ENCODE measurements at regions not wholly inside any gene's neighbourhood (a gene's known extent, or its start where the extent isn't known, plus 50 kb on each side); places are given as distances from the start of the nearest gene placed in this dataset.

GRCh38 chr3:124456506-124456905, 273.7 kb upstream of the UMPS start:
- no peak for DNase-seq

GRCh38 chr3:124459678-124460077, 270.6 kb upstream of the UMPS start:
- DNase-seq = no peak

- DNase-seq = no peak
These were observed 269.1 kb upstream of the UMPS start for GRCh38 chr3:124461126-124461525.

- DNase-seq = no peak
These were observed 268.2 kb upstream of the UMPS start for GRCh38 chr3:124461838-124462632.

- no peak for DNase-seq
These were observed 267.0 kb upstream of the UMPS start for GRCh38 chr3:124463234-124463633.

- DNase-seq = no peak
These were observed 262.0 kb upstream of the UMPS start for GRCh38 chr3:124467980-124468902.

- no peak for DNase-seq
These were observed 260.7 kb upstream of the UMPS start for GRCh38 chr3:124469555-124469954.

- DNase-seq = no peak
These were observed 251.4 kb upstream of the UMPS start for GRCh38 chr3:124478830-124479229.

- DNase-seq = no peak
These were observed 246.3 kb upstream of the UMPS start for GRCh38 chr3:124483915-124484470.

GRCh38 chr3:124486324-124486723, 243.9 kb upstream of the UMPS start:
- DNase-seq = no peak

GRCh38 chr3:124489506-124489905, 240.7 kb upstream of the UMPS start:
- no peak for DNase-seq

GRCh38 chr3:124491098-124491497, 239.2 kb upstream of the UMPS start:
- no peak for DNase-seq

GRCh38 chr3:124491875-124492274, 238.4 kb upstream of the UMPS start:
- DNase-seq = no peak

- no peak for DNase-seq
These were observed 237.4 kb upstream of the UMPS start for GRCh38 chr3:124492824-124493223.

- no peak for DNase-seq
These were observed 234.2 kb upstream of the UMPS start for GRCh38 chr3:124496061-124496460.

- DNase-seq = no peak
These were observed 232.8 kb upstream of the UMPS start for GRCh38 chr3:124497487-124497886.

GRCh38 chr3:124498891-124499290, 231.4 kb upstream of the UMPS start:
- DNase-seq = no peak

- no peak for DNase-seq
These were observed 225.8 kb upstream of the UMPS start for GRCh38 chr3:124504332-124505059.

- DNase-seq = no peak
These were observed 220.4 kb upstream of the UMPS start for GRCh38 chr3:124509884-124510283.

- no peak for DNase-seq
These were observed 220.0 kb upstream of the UMPS start for GRCh38 chr3:124510290-124510689.

- DNase-seq = no peak
These were observed 217.2 kb upstream of the UMPS start for GRCh38 chr3:124512881-124513609.

- no peak for DNase-seq
These were observed 216.6 kb upstream of the UMPS start for GRCh38 chr3:124513610-124513997.

Measured in CD4-positive, alpha-beta T cell treated with Interleukin-17A for 4 hours (primary cell).